ENCODE measurements at regions not wholly inside any gene's neighbourhood (a gene's known extent, or its start where the extent isn't known, plus 50 kb on each side); places are given as distances from the start of the nearest gene placed in this dataset.

DNA sequence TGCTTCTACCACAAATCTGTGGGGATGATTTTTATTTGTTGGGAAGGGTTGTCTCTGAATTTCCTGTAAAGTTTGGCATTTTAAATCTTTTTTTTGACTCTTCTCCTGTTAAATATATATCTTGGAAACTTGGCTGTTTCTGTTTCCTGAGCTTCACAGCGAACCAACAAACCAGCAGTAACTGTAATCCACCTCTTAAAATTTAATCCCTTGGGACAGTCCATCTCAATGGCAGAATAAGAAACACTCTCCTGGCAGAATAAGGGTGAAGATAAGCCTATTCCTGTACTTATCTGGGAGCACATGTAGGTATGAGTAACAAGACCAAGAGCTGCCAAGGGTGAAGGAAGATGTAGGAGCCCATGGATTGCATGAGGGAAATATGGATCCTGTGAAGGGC lies 73.1 kb upstream of the RPS23 start:
- TF ChIP-seq, protein P1, sequence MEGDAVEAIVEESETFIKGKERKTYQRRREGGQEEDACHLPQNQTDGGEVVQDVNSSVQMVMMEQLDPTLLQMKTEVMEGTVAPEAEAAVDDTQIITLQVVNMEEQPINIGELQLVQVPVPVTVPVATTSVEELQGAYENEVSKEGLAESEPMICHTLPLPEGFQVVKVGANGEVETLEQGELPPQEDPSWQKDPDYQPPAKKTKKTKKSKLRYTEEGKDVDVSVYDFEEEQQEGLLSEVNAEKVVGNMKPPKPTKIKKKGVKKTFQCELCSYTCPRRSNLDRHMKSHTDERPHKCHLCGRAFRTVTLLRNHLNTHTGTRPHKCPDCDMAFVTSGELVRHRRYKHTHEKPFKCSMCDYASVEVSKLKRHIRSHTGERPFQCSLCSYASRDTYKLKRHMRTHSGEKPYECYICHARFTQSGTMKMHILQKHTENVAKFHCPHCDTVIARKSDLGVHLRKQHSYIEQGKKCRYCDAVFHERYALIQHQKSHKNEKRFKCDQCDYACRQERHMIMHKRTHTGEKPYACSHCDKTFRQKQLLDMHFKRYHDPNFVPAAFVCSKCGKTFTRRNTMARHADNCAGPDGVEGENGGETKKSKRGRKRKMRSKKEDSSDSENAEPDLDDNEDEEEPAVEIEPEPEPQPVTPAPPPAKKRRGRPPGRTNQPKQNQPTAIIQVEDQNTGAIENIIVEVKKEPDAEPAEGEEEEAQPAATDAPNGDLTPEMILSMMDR (IDR thresholded peaks at IDR 0.05), result no peak
- TF ChIP-seq POLR2AphosphoS5 (IDR thresholded peaks at IDR 0.05; ENCODE audit: low read depth, low read length) (no peak), SIN3A (IDR thresholded peaks at IDR 0.05; ENCODE audit: borderline replicate concordance, insufficient read depth, low read depth, low read length) (no peak), TCF7L2 (IDR thresholded peaks at IDR 0.05; ENCODE audit: low read depth, low read length) (no peak)
- TF ChIP-seq, protein P2, sequence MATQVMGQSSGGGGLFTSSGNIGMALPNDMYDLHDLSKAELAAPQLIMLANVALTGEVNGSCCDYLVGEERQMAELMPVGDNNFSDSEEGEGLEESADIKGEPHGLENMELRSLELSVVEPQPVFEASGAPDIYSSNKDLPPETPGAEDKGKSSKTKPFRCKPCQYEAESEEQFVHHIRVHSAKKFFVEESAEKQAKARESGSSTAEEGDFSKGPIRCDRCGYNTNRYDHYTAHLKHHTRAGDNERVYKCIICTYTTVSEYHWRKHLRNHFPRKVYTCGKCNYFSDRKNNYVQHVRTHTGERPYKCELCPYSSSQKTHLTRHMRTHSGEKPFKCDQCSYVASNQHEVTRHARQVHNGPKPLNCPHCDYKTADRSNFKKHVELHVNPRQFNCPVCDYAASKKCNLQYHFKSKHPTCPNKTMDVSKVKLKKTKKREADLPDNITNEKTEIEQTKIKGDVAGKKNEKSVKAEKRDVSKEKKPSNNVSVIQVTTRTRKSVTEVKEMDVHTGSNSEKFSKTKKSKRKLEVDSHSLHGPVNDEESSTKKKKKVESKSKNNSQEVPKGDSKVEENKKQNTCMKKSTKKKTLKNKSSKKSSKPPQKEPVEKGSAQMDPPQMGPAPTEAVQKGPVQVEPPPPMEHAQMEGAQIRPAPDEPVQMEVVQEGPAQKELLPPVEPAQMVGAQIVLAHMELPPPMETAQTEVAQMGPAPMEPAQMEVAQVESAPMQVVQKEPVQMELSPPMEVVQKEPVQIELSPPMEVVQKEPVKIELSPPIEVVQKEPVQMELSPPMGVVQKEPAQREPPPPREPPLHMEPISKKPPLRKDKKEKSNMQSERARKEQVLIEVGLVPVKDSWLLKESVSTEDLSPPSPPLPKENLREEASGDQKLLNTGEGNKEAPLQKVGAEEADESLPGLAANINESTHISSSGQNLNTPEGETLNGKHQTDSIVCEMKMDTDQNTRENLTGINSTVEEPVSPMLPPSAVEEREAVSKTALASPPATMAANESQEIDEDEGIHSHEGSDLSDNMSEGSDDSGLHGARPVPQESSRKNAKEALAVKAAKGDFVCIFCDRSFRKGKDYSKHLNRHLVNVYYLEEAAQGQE (IDR thresholded peaks at IDR 0.05; ENCODE audit: insufficient read depth in 1 of 2, low read depth in 2 of 2, low read length in 1 of 2), result no peak
